ENCODE measurements at regions not wholly inside any gene's neighbourhood (a gene's known extent, or its start where the extent isn't known, plus 50 kb on each side); places are given as distances from the start of the nearest gene placed in this dataset.
"Not testable (repeated sequence)": the region's sequence is repeated elsewhere in the genome, so short reads cannot be mapped to it uniquely, and the experiment has no call there.

DNA sequence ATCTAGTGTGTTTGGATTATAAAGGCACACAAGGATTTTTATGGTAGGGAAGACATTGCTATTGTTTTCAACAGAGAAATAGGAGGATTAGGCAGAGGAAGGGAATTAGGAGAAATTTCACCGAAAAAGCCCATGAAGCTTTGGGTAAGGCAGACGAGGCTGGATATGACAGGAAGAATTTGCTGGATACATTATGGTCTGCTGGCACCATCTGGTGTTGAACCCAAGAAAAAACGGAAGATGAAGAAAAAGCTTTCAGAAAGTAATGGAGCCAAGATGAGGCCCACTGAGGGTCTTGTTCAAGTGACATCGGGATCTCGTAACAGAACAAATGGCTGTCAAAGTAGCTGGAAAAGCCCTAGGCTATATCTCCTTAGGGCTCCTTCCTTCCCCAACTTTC is 56.5 kb downstream of the OR2J2 start:
- Mint-ChIP-seq H3K4me1 (ENCODE audit: low read depth) (no peaks in the 10 kb centered on the region), H3K27ac (no peak overlapping the region), H3K4me3 (no peak overlapping the region), H3K9me3 (no peaks in the 10 kb centered on the region), H3K36me3 (ENCODE audit: low read depth) (no peaks in the 10 kb centered on the region), H3K27me3 (no peaks in the 10 kb centered on the region)
- intact Hi-C loops (cut with micrococcal nuclease), result no loop called here

DNA sequence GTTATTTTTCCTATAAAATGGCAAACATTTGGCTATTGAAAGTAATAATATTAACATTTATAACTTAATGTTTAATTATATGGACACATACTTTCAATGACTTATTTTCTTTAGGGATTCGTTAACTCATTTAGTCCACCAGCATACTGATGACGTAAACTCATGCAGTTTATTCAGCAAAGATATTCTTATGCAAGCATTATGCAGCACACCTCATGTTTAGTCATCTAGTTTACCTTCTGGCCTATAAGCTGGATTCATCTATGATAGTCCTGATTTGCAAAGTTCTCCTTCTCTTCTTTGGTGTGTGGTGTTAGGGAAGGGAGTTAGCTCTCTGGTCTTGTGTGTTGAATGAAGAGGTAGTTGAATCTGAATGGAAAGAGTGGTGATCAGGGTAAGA is 60.0 kb downstream of the OR2J2 start:
- intact Hi-C loops (cut with micrococcal nuclease), result no loop called here
- Mint-ChIP-seq H3K27me3 (no peaks in the 10 kb centered on the region), H3K27ac (no peak overlapping the region), H3K4me1 (ENCODE audit: low read depth) (no peaks in the 10 kb centered on the region), H3K9me3 (no peaks in the 10 kb centered on the region), H3K4me3 (no peak overlapping the region), H3K36me3 (ENCODE audit: low read depth) (no peaks in the 10 kb centered on the region)

DNA sequence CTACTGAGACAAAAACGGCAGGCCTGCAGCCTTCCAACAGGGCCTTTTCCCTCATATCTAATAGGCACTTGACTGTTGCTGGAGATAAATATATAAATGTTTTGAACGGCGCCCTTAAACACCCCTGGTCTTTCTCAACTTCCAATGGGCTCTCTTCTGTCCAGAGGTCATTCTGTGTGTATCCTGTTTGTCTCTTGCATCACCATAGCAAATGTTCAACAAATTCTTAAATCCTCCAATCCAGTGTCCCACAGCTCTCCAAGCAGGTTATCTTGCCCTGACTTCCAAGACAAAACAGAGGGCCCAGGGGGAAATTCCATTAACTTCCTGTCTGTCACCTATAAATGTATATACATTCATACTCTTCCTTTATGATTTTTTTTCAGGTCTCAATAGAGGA is 62.0 kb downstream of the OR2J2 start:
- intact Hi-C loops (cut with micrococcal nuclease), result no loop called here

DNA sequence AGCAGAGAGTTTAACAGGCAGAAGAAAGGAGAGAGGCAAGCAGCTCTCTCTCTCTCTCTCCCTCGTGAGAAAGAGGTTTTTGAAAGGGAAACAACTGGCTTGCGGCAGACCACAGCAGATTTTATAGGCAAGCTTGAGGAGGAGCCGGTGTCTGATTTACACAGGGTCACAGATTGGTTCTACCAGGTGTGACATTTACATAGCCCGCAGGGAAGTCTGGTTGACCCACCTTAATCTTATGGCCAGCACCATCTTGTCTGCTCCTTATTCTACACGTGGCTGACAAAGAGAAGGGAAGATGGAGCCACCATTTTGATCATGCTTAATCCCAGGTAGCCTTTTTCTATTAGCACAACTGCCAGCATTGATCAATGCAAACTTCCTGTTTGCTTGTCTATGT is 65.4 kb downstream of the OR2J2 start:
- Mint-ChIP-seq H3K9me3 (no peaks in the 10 kb centered on the region), H3K27me3 (no peaks in the 10 kb centered on the region), H3K4me3 (no peak overlapping the region), H3K4me1 (ENCODE audit: low read depth) (no peaks in the 10 kb centered on the region), H3K27ac (no peak overlapping the region), H3K36me3 (ENCODE audit: low read depth) (no peaks in the 10 kb centered on the region)
- intact Hi-C loops (cut with micrococcal nuclease), result no loop called here

More for the DNA sequence above, 62.0 kb downstream of the OR2J2 start:
- no peak overlapping the region for H3K4me3 Mint-ChIP-seq
- H3K36me3 Mint-ChIP-seq (ENCODE audit: low read depth), result no peaks in the 10 kb centered on the region
- H3K4me1 Mint-ChIP-seq (ENCODE audit: low read depth), result no peaks in the 10 kb centered on the region
- H3K27me3 Mint-ChIP-seq, result no peaks in the 10 kb centered on the region
- H3K27ac Mint-ChIP-seq, result no peak overlapping the region
- H3K9me3 Mint-ChIP-seq, result no peaks in the 10 kb centered on the region

DNA sequence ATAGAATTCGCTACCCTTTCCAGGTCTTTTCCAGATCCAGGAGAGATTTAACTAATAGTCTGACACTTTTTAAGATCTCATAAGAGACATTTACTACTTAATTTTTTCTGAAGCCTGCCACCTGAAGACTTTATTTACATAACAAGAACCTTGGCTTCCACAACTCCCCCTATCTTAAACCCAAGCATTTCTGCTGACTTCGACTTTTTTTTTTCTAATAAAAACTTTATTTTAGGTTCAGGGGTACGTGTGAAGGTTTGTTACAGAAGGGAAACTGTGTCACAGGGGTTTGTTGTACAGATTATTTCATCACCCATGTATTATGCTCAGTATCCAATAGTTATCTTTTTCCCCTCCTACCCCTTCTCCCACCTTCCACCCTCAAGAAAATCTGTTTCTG is 64.9 kb upstream of the OR14J1 start:
- no peak overlapping the region for H3K4me3 Mint-ChIP-seq
- H3K9me3 Mint-ChIP-seq, result peaks cover 2% of the 10 kb centered on the region
- intact Hi-C loops (cut with micrococcal nuclease), result no loop called here
- H3K4me1 Mint-ChIP-seq (ENCODE audit: low read depth), result no peaks in the 10 kb centered on the region
- no peak overlapping the region for H3K27ac Mint-ChIP-seq
- no peaks in the 10 kb centered on the region for H3K27me3 Mint-ChIP-seq
- H3K36me3 Mint-ChIP-seq (ENCODE audit: low read depth), result no peaks in the 10 kb centered on the region

DNA sequence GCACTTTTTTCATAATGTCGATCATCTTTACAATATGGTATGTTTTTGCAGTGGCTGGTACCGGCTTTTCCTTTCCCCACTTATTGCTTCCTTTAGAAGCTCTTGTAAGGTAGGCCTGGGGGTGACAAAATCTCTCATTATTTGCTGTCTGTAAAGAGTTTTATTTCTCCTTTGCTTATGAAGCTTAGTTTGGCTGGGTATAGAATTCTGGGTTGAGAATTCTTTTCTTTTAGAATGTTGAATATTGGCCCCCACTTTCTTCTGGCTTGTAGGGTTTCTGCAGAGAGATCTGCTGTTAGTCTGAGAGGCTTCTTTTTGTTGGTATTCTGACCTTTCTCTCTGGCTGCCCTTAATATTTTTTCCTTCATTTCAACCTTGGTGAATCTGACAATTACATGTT is 58.5 kb upstream of the OR14J1 start:
- intact Hi-C loops (cut with micrococcal nuclease); H3K4me1 Mint-ChIP-seq (ENCODE audit: low read depth); H3K4me3 Mint-ChIP-seq; H3K36me3 Mint-ChIP-seq (ENCODE audit: low read depth); H3K27ac Mint-ChIP-seq; H3K27me3 Mint-ChIP-seq: not testable (repeated sequence)
- H3K9me3 Mint-ChIP-seq, result peaks cover 56% of the 10 kb centered on the region
